PC-9 (cell line): ENCODE measurements at regions not wholly inside any gene's neighbourhood (a gene's known extent, or its start where the extent isn't known, plus 50 kb on each side); places are given as distances from the start of the nearest gene placed in this dataset.

Experiments
- BruUV-seq: library from RNA; stranded (reverse); fragments of 400-500 nt; replicated peaks from 2 replicates; lab custom pipeline; 2021; lab: Mats Ljungman, UMichigan
- CTCF ChIA-PET: fragments of 300-600 bp; sonication (Branson Sonifier 250); formaldehyde crosslinking; loops from one replicate; lab custom pipeline; 2022; ENCODE audit warnings: antibody characterized with exemption; lab: Charles Lee
- POLR2A ChIA-PET: fragments of 300-600 bp; sonication (Branson Sonifier 250); formaldehyde crosslinking; loops from one replicate; lab custom pipeline; 2022; ENCODE audit warnings: antibody characterized with exemption; ENCODE audit not compliant: unreplicated experiment; lab: Charles Lee
- DNase-seq, 2 experiments: peaks; one replicate each; pipeline versions ENCODE4 v3.0.0 to v3.0.0-alpha.2; 2015 to 2022; ENCODE audit warnings: mixed read lengths in 1 of 2
- H2AFZ ChIP-seq: fragments of 200-600 bp; sonication (generic); 2 replicates; pipeline ENCODE4 v1.8.1; 2017; ENCODE audit warnings: antibody characterized with exemption
- H3F3A ChIP-seq: fragments of 200-600 bp; sonication (generic); 2 replicates; pipeline ENCODE4 v1.8.1; 2017; ENCODE audit warnings: antibody characterized with exemption, mild to moderate bottlenecking, low read depth; ENCODE audit not compliant: insufficient read depth
- H3K27ac ChIP-seq: fragments of 200-600 bp; sonication (generic); 2 replicates; pipeline ENCODE4 v1.6.1; 2016; ENCODE audit warnings: mixed run types
- H3K27me3 ChIP-seq: fragments of 200-600 bp; sonication (generic); 2 replicates; pipeline ENCODE4 v1.6.1; 2016; ENCODE audit warnings: low read depth, mixed run types; ENCODE audit not compliant: insufficient read depth
- H3K36me3 ChIP-seq: fragments of 200-600 bp; sonication (generic); 2 replicates; pipeline ENCODE4 v1.6.1; 2016; ENCODE audit warnings: low read depth, mixed run types
- H3K4me1 ChIP-seq: fragments of 200-600 bp; sonication (generic); replicated peaks from 2 replicates; pipeline ENCODE4 v1.6.1; 2016; ENCODE audit warnings: mixed run types; ENCODE audit not compliant: insufficient read depth
- H3K4me2 ChIP-seq: fragments of 200-600 bp; sonication (generic); 2 replicates; pipeline ENCODE4 v1.6.1; 2017; ENCODE audit warnings: mixed run types
- H3K4me3 ChIP-seq: fragments of 200-600 bp; sonication (generic); 2 replicates; pipeline ENCODE4 v1.6.1; 2016; ENCODE audit warnings: mixed run types
- H3K79me2 ChIP-seq: fragments of 200-600 bp; sonication (generic); 2 replicates; pipeline ENCODE4 v1.6.1; 2017; ENCODE audit warnings: low read depth, mixed run types
- H3K9me2 ChIP-seq: fragments of 200-600 bp; sonication (generic); 2 replicates; pipeline ENCODE4 v1.8.1; 2017; ENCODE audit warnings: mild to moderate bottlenecking; ENCODE audit not compliant: insufficient read depth
- H3K9me3 ChIP-seq: fragments of 200-600 bp; sonication (generic); 2 replicates; pipeline ENCODE4 v1.8.1; 2016; ENCODE audit warnings: low read depth; ENCODE audit not compliant: insufficient read depth
- H4K20me1 ChIP-seq: fragments of 200-600 bp; sonication (generic); 2 replicates; pipeline ENCODE4 v1.8.1; 2017; ENCODE audit not compliant: insufficient read depth
- EZH2 ChIP-seq: fragments of 200-600 bp; sonication (generic); IDR thresholded peaks from 2 replicates; pipeline ENCODE4 v1.8.0; 2017; ENCODE audit warnings: antibody characterized with exemption, low read depth
- intact Hi-C: fragments of 100-400 bp; cut with micrococcal nuclease; formaldehyde crosslinking; loops from one replicate; pipeline ENCODE4 v1.10.0; 2022; ENCODE audit not compliant: unreplicated experiment
- TF ChIP-seq, protein P1 (sequence below): fragments of 200-600 bp; sonication (generic); conservative IDR thresholded peaks from 2 replicates; pipeline ENCODE4 v1.6.1; 2017; ENCODE audit warnings: mixed run types, antibody characterized with exemption, mild to moderate bottlenecking, moderate library complexity

DNA sequence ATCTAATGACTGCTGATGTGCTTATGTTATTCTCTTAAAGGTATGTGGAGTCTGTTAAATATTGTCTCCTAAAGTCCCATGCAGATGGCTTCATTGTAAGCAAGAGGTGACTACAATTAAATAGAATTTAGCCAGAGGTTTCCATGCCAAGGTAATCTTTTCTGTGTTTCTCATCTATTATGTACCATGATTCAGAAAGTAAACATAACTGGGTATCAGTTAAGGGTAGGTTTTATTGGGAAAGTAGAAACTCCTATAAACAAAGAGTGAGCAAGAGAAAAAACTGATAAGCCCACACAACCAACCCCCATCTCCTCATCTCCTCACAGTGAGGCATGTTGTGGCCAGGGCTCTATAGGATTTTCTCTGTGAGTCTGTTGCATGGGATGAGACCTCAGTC lies 611.7 kb downstream of the SNAPC1 start:
- BruUV-seq, result no TSS peak
- intact Hi-C loops, result no loop called here
- no peaks in the 10 kb centered on the region for H3K9me3 ChIP-seq
- no peak overlapping the region for H3K4me2 ChIP-seq
- no peaks in the 10 kb centered on the region for H3K36me3 ChIP-seq
- H4K20me1 ChIP-seq, result no peaks in the 10 kb centered on the region
- no peaks in the 10 kb centered on the region for H3K9me2 ChIP-seq
- H3K4me3 ChIP-seq, result no peak overlapping the region
- H3K4me1 ChIP-seq, result no peaks in the 10 kb centered on the region
- H2AFZ ChIP-seq, result no peak overlapping the region
- DNase-seq, result no peak
- H3F3A ChIP-seq, result no peaks in the 10 kb centered on the region
- ChIA-PET POLR2A (no interaction called here), CTCF (no interaction called here)
- no peaks in the 10 kb centered on the region for H3K27me3 ChIP-seq
- no peak overlapping the region for H3K27ac ChIP-seq
- TF ChIP-seq EZH2, result no peak
- TF ChIP-seq, protein P1, sequence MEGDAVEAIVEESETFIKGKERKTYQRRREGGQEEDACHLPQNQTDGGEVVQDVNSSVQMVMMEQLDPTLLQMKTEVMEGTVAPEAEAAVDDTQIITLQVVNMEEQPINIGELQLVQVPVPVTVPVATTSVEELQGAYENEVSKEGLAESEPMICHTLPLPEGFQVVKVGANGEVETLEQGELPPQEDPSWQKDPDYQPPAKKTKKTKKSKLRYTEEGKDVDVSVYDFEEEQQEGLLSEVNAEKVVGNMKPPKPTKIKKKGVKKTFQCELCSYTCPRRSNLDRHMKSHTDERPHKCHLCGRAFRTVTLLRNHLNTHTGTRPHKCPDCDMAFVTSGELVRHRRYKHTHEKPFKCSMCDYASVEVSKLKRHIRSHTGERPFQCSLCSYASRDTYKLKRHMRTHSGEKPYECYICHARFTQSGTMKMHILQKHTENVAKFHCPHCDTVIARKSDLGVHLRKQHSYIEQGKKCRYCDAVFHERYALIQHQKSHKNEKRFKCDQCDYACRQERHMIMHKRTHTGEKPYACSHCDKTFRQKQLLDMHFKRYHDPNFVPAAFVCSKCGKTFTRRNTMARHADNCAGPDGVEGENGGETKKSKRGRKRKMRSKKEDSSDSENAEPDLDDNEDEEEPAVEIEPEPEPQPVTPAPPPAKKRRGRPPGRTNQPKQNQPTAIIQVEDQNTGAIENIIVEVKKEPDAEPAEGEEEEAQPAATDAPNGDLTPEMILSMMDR, result no peak
- H3K79me2 ChIP-seq, result no peaks in the 10 kb centered on the region

DNA sequence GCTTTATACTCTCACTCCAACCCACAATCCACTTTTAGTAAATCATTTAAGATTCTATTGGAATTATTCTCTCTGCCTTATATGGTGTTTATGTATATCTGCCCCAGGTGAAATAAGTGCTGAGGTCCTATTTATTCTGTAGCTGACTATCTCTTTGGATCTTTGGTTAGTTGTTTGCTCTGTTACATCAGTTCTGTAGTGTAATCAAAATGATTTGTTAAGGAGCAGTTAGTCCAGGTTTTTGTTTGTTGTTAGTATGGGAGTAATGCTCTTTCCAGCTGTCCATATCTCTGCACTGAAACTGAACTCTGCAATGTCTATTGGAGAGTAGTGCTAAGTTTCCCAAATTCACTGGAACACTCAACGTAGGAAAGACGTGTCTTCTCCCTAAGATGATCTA lies 615.8 kb downstream of the SNAPC1 start:
- Histone ChIP-seq H3K36me3 (no peaks in the 10 kb centered on the region), H3K4me2 (no peak overlapping the region), H3K4me1 (no peaks in the 10 kb centered on the region), H4K20me1 (no peaks in the 10 kb centered on the region), H3K27me3 (no peaks in the 10 kb centered on the region), H3K79me2 (no peaks in the 10 kb centered on the region), H3F3A (no peaks in the 10 kb centered on the region), H2AFZ (no peak overlapping the region), H3K4me3 (no peak overlapping the region), H3K9me3 (no peaks in the 10 kb centered on the region), H3K27ac (no peak overlapping the region), H3K9me2 (peaks cover 6% of the 10 kb centered on the region; the same call in 1 of the 2 replicates)
- BruUV-seq, result no TSS peak
- intact Hi-C loops, result no loop called here
- DNase-seq, result no peak
- CTCF ChIA-PET, result no interaction called here
- TF ChIP-seq, protein P1, result no peak
- no peak for TF ChIP-seq EZH2
- POLR2A ChIA-PET, result no interaction called here

DNA sequence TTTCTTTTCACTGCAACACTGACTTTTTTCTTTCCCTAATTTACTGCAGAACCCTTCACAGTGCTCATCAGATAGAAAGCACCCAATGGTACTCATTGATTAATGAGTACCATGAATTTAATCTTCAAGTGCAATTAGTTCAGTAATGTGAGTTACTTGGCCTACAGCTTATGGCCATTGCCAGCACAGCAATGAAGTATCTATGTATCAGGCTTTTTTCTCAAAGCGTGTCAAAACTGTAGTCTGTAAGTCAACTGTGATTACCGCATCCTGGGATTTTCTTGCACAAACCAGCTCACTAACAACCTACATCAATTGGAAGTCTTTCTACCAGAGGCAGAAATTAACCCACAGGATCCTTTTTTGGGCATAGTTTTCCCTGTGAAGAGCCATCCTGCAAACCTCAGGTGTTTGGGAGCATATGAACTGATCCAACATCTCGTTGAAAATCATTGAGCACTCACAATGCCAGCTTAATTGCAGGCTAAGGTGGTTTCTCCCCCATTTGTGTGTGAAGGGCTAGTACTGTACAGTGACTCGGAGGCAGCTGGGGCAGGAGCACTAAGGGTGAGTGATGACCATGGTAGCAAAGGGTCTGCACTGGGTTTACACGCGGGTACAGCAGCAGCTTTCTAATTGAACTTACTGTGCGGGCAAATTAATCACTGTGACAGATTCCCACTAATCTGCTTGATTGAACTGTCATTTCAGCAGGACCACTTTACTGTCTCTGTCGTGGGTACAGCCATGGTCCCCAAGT lies 619.3 kb downstream of the SNAPC1 start:
- DNase-seq, result no peak
- POLR2A ChIA-PET, result no interaction called here
- Histone ChIP-seq H3K4me1 (no peaks in the 10 kb centered on the region), H3K27ac (no peak overlapping the region), H3K9me2 (peaks cover 6% of the 10 kb centered on the region; the same call in 1 of the 2 replicates), H4K20me1 (no peaks in the 10 kb centered on the region), H3K79me2 (no peaks in the 10 kb centered on the region), H3K4me3 (no peak overlapping the region), H2AFZ (no peak overlapping the region), H3F3A (no peaks in the 10 kb centered on the region), H3K36me3 (no peaks in the 10 kb centered on the region), H3K27me3 (no peaks in the 10 kb centered on the region), H3K4me2 (no peak overlapping the region), H3K9me3 (no peaks in the 10 kb centered on the region)
- intact Hi-C loops, result no loop called here
- TF ChIP-seq, protein P1, result no peak
- TF ChIP-seq EZH2, result no peak
- CTCF ChIA-PET, result no interaction called here
- no TSS peak for BruUV-seq
